Mammary epithelial cell (primary cell): ENCODE measurements at regions not wholly inside any gene's neighbourhood (a gene's known extent, or its start where the extent isn't known, plus 50 kb on each side); places are given as distances from the start of the nearest gene placed in this dataset.

Source experiments
- CTCF ChIP-seq, 2 donors: IDR thresholded peaks in 1 of 2; conservative IDR thresholded peaks in 1 of 2; 2 replicates each; pipeline ENCODE4 v1.5.1; 2011 to 2012; ENCODE audit warnings: inconsistent platforms in 2 of 2, low read length in 2 of 2, mild to moderate bottlenecking in 2 of 2, control low read depth in 1 of 2, low read depth in 1 of 2; ENCODE audit not compliant: insufficient read depth in 1 of 2; ENCODE audit errors: extremely low read depth in 1 of 2
- EZH2 ChIP-seq: IDR thresholded peaks from 2 replicates; pipeline ENCODE4 v1.6.1; 2012; ENCODE audit warnings: low read length, inconsistent platforms, borderline replicate concordance

- TF ChIP-seq CTCF (conservative IDR thresholded peaks at IDR 0.05 in 1 of 2, IDR thresholded peaks at IDR 0.05 in 1 of 2; ENCODE audit: extremely low read depth in 1 of 2, insufficient read depth in 1 of 2, low read depth in 1 of 2, low read length in 2 of 2) (no peak), EZH2 (no peak)
These were observed 84.2 kb upstream of the GPC1 start for GRCh38 chr2:240351088-240351741.
